ENCODE measurements at regions not wholly inside any gene's neighbourhood (a gene's known extent, or its start where the extent isn't known, plus 50 kb on each side); places are given as distances from the start of the nearest gene placed in this dataset.

DNA sequence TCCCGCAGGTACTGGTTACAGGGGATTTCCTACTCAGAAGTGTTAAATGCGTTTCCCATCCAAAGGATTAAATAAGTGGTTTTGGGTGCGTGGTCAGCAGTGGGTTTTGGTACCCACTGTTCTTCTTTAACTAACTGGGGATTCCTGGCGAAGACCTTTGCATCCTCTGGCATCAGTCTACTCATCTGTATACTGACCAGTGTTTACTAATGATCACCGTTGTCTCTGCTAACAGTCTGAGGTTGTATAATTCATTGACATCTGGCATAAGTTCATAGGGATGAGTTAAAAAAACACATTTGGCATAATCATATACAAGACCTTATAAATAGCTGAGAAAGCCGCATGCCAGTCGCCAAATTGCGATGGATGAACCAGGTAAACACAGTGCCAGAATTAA, 339.1 kb downstream of the PMP22 start:
- Histone ChIP-seq H3K27ac (replicated peaks in 1 of 4) (no peak overlapping the region), H3K27me3 (peaks cover 0 to 24% (median 0%) of the 10 kb centered on the region in 4 donors), H3K4me3 (no peak overlapping the region), H3K36me3 (no peaks in the 10 kb centered on the region), H3K9me3 (no peaks in the 10 kb centered on the region), H3K4me1 (no peaks in the 10 kb centered on the region)
- intact Hi-C loops (cut with DNase I) = loop anchor here (5.0 to 10.0 kb wide), 2 partner anchors 59 to 1329 kb away; no protein-coding TSS in a partner anchor
- no peak for TF ChIP-seq EP300 (IDR thresholded peaks at IDR 0.05)
- TF ChIP-seq POLR2AphosphoS5 (IDR thresholded peaks at IDR 0.05) = no peak
- no peak for TF ChIP-seq CTCF (IDR thresholded peaks at IDR 0.05)
- no peak for TF ChIP-seq POLR2A (IDR thresholded peaks at IDR 0.05; ENCODE audit: low read depth)
- 45% methylated on average over 8 of the region's 8 CpGs for WGBS
- DNase-seq (ENCODE audit: extremely low spot score) = no peak

DNA sequence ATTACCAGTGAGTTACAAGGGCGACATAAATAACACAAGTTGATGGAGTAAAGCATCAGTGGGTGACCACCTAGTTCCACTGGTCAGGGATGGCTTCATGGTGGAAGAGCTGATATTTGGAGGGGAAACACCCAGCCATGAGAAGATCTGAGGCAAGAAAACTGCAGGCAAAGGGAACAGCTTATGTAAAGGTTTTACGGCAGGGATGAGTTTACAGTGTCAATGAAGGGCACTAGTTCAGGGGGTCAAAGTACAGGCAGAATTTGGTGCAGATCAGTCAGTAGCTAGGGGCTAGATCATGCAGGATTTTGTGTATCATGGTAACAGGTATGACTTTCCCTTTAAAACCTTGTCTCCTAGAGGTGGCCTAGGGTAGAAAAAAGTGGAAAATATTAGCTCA, 339.6 kb downstream of the PMP22 start:
- Histone ChIP-seq H3K9me3 (no peaks in the 10 kb centered on the region), H3K36me3 (no peaks in the 10 kb centered on the region), H3K4me1 (no peaks in the 10 kb centered on the region), H3K27me3 (peaks cover 0 to 24% (median 0%) of the 10 kb centered on the region in 4 donors), H3K27ac (replicated peaks in 1 of 4) (no peak overlapping the region), H3K4me3 (no peak overlapping the region)
- DNase-seq (ENCODE audit: extremely low spot score) = no peak
- intact Hi-C loops (cut with DNase I) = loop anchor here (5.0 to 10.0 kb wide), 2 partner anchors 59 to 1328 kb away; no protein-coding TSS in a partner anchor
- TF ChIP-seq POLR2AphosphoS5 (IDR thresholded peaks at IDR 0.05) = no peak
- WGBS = 88% methylated on average over 2 of the region's 2 CpGs

DNA sequence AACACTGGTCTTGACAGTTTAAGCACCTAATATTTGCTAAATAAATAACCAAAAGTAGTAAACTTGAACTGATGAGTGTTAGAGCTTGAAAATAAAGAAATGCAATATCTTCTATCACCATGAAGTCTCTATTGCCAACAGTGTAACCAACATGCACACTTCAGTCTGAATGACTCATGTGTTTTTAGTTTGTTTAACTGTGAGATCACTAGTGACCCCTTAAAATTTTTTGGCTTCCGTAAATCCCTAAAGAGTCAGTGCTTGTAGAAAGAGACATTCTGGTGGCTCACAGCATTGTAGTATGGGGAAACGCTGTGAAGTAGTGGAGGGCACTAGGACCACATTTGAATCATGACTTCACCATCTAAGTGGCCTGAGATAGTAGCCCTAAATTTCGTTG, 341.1 kb downstream of the PMP22 start:
- H3K27me3 ChIP-seq = peaks cover 0 to 16% (median 0%) of the 10 kb centered on the region in 4 donors
- H3K4me1 ChIP-seq = no peaks in the 10 kb centered on the region
- no peaks in the 10 kb centered on the region for H3K36me3 ChIP-seq
- intact Hi-C loops (cut with DNase I) = loop anchor here (10.0 kb wide), 1 partner anchor 61 kb away; no protein-coding TSS in a partner anchor
- H3K9me3 ChIP-seq = no peaks in the 10 kb centered on the region
- no peak overlapping the region for H3K27ac ChIP-seq (replicated peaks in 1 of 4)
- 79% methylated on average over 3 of the region's 3 CpGs for WGBS
- DNase-seq (ENCODE audit: extremely low spot score) = no peak
- H3K4me3 ChIP-seq = no peak overlapping the region
- TF ChIP-seq EP300 (IDR thresholded peaks at IDR 0.05) (no peak), POLR2AphosphoS5 (IDR thresholded peaks at IDR 0.05) (no peak), POLR2A (IDR thresholded peaks at IDR 0.05; ENCODE audit: low read depth) (no peak), CTCF (IDR thresholded peaks at IDR 0.05) (no peak)

DNA sequence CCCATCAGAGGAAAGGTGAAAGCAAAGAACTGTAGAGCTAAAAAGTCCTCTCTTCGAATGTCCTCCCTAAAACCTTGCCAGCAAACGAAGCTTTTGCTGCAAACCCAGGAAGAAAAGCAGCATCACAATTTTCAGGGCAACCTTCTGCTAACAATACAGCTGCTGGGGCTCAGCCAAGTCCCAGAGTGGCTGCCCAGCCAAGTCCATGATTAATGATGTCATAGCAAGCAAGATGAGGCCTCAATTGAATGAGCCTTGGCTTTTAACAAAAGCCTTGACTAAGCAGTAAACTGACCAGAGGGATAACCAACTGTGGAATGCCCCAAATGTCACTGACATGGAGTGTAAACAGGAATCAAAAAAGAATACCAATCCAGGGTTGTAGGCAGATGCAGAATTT, 342.7 kb downstream of the PMP22 start:
- no peak overlapping the region for H3K4me3 ChIP-seq
- H3K27ac ChIP-seq (replicated peaks in 1 of 4) = no peak overlapping the region
- TF ChIP-seq CTCF (IDR thresholded peaks at IDR 0.05) = no peak
- TF ChIP-seq POLR2AphosphoS5 (IDR thresholded peaks at IDR 0.05) = no peak
- TF ChIP-seq EP300 (IDR thresholded peaks at IDR 0.05) = no peak
- no peak for TF ChIP-seq POLR2A (IDR thresholded peaks at IDR 0.05; ENCODE audit: low read depth)
- intact Hi-C loops (cut with DNase I) = loop anchor here (10.0 kb wide), 1 partner anchor 62 kb away; no protein-coding TSS in a partner anchor
- no peaks in the 10 kb centered on the region for H3K36me3 ChIP-seq
- no peak for DNase-seq (ENCODE audit: extremely low spot score)
- H3K27me3 ChIP-seq = peaks cover 0 to 10% (median 0%) of the 10 kb centered on the region in 4 donors
- no peaks in the 10 kb centered on the region for H3K9me3 ChIP-seq
- WGBS = 42% methylated on average over 2 of the region's 2 CpGs
- H3K4me1 ChIP-seq = no peaks in the 10 kb centered on the region

- Histone ChIP-seq H3K36me3 (no peaks in the 10 kb centered on the region), H3K4me1 (no peaks in the 10 kb centered on the region), H3K9me3 (no peaks in the 10 kb centered on the region), H3K27ac (replicated peaks in 1 of 4) (no peak overlapping the region), H3K27me3 (peaks cover 0 to 7% (median 0%) of the 10 kb centered on the region in 4 donors), H3K4me3 (no peak overlapping the region)
- 73% methylated on average over 3 of the region's 3 CpGs for WGBS
- TF ChIP-seq CTCF (IDR thresholded peaks at IDR 0.05) (no peak), EP300 (IDR thresholded peaks at IDR 0.05) (no peak), POLR2A (IDR thresholded peaks at IDR 0.05; ENCODE audit: low read depth) (no peak), POLR2AphosphoS5 (IDR thresholded peaks at IDR 0.05) (no peak)
- no peak for DNase-seq (ENCODE audit: extremely low spot score)
- intact Hi-C loops (cut with DNase I) = loop anchor here (10.0 kb wide), 1 partner anchor 63 kb away; no protein-coding TSS in a partner anchor
Measured at GRCh38 chr17:14921936-14922335, 343.2 kb downstream of the PMP22 start.

All from esophagus muscularis mucosa (tissue), 4 donors.